GM12874 (cell line): ENCODE measurements at regions not wholly inside any gene's neighbourhood (a gene's known extent, or its start where the extent isn't known, plus 50 kb on each side); places are given as distances from the start of the nearest gene placed in this dataset.

Experiments
- TF ChIP-seq, protein P1 (sequence below): IDR thresholded peaks from 2 replicates; pipeline ENCODE4 v1.5.1; 2011; ENCODE audit warnings: low read depth, mild to moderate bottlenecking, control low read depth, low read length, moderate library complexity; ENCODE audit not compliant: insufficient read depth

DNA sequence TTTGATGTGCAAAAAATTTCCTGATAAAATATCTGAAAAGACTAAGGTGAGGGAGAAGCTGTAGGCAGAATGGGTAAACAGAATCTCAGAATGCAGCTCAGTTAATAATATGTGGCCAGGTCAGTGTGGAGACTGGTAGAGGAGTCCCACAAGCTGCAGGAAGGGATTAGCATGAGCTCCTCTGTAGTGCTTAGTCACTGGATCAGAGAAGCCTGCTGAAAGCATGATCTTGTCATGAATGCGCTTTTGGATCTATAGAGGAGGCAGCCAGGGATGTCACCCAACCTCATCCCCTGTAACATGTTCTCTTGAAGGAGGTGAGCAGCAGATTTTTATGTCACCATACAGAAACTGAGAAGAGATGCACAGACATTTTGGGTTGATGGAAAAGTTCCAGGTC is 1035.3 kb upstream of the GBE1 start:
- TF ChIP-seq, protein P1, sequence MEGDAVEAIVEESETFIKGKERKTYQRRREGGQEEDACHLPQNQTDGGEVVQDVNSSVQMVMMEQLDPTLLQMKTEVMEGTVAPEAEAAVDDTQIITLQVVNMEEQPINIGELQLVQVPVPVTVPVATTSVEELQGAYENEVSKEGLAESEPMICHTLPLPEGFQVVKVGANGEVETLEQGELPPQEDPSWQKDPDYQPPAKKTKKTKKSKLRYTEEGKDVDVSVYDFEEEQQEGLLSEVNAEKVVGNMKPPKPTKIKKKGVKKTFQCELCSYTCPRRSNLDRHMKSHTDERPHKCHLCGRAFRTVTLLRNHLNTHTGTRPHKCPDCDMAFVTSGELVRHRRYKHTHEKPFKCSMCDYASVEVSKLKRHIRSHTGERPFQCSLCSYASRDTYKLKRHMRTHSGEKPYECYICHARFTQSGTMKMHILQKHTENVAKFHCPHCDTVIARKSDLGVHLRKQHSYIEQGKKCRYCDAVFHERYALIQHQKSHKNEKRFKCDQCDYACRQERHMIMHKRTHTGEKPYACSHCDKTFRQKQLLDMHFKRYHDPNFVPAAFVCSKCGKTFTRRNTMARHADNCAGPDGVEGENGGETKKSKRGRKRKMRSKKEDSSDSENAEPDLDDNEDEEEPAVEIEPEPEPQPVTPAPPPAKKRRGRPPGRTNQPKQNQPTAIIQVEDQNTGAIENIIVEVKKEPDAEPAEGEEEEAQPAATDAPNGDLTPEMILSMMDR = no peak

DNA sequence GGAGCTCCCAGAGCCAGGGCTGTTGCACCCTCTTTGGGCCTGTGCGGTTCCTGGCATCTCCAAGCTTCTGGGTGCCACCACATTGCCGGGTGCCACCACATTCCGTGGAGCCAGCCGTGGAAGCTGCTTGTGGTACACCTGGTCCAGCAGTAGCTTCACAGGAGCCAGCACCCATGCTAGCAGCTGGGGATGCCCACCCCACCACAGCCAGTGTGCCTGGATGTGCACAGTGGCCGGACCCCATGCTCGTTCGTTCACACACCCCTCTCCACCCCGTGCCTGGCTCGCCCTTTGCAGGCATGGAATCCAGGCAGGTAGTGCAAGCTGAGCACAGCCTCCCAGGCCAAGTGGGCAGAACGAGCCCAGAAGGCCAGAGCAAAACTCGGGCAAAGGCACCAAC is 1029.8 kb upstream of the GBE1 start:
- TF ChIP-seq, protein P1 = no peak

DNA sequence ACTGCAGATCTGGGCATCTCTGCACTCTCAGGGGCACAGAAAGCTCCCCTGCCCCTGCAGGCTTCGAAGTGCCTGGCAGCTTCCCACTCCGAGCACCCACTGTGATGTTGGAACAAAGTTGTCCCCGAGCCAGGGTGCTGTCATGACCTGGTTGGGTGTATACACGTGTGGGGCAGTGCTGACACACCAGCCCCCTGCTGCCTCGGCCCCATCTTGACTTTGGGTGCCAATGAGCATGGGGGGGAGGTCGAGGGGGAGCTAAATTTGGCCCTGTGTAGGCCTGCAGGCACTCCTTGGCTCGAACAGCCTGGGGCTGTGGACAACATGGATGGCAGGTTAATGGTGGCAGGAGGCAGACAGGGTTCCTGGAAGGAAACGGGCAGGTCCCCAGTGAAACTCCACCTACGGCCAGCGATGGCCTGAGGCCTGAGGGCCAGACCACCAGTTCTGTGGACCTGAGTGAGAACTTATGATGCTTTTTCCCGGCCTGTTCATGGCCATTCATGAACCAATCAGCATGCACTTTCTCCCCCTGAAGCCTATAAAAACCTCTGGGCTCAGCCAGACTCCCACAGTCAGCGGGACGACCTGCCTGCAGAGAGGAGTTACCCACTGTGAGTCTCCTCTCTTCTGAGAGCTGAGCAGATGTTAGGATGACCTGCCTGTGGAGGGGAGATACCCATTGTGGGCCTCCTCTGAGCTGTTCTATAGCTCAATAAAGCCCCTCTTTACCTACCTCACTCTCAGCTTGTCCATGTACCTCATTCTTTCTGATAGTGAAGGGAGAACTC is 1029.1 kb upstream of the GBE1 start:
- TF ChIP-seq, protein P1 = no peak

DNA sequence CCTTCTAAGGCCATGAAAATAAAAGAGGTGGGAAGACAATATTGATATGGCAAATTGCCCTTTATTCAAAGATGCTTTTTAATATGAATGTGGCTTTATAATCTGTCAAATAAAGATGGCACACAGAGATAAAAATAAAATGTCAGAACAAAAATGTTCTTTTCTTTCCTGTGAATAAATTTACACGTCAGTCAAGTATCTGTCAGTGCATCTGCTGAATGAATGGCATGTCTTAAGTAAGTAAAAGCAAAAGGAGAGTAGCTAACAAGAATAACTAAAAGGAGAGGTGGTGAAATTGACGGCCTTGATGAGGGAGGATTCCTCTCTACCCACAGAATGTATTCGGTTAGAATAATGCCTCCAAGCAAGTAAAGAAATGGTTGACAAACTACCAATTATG is 1021.7 kb upstream of the GBE1 start:
- TF ChIP-seq, protein P1 = no peak

DNA sequence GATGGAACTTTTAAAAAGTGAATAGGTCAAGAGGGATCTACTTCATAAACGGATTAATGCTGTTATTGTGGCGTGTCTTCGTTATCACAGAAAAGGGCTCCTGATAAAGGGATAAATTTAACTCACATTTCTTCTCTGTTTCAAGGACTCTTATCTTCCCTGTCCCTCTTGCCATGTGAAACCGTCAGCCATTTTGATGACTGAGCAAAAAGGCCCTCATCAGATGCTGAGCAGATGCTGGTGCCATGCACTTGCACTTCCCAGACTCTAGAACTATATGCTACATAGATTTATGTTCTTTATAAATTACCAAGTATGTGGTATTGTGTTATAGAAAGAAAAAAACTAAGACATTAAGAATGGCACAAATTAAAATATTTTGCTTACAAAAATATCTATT is 1011.8 kb upstream of the GBE1 start:
- TF ChIP-seq, protein P1 = no peak

DNA sequence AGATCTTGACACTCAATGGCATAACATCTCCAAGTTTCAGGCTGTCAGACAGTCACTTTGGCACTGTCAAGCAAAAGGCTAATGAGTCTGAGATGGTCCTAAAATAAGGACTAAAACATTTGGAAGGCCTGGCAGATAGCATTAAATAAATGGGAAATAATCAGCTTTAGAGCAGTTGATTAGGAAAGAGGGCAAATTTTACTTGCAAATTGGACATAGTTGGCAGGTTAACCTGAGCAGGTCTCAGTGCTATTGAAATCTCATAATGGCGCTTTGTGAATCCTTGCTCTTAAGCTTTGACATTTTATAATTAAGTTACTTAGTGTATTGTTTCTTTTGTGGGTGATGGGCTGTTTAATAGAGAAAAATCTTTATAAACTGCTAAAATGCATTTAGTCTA is 1003.1 kb upstream of the GBE1 start:
- TF ChIP-seq, protein P1 = no peak

DNA sequence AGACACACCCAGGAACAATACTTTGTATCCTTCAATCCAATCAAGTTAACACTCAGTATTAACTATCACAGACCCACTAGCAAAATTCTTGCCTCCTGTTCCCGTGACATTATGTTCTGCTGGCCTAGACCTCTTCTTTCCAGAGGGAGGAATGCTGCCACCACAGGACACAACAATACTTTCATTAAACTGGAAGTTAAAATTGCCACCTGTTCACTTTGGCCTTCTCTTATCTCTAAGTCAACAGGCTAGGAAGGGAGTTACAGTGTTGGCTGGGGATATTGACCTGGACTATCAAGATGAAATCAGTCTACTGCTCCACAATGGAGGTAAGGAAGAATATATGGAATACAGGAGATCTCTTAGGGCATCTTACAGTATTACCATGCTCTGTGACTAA is 1000.4 kb upstream of the GBE1 start:
- TF ChIP-seq, protein P1 = no peak
